MM.1S (cell line): ENCODE measurements at regions not wholly inside any gene's neighbourhood (a gene's known extent, or its start where the extent isn't known, plus 50 kb on each side); places are given as distances from the start of the nearest gene placed in this dataset.

Experiments
- EZH2 ChIP-seq: fragments of 300-600 bp; sonication (generic); optimal IDR thresholded peaks from 2 replicates; pipeline ENCODE3; 2017; ENCODE audit warnings: low read depth, mild to moderate bottlenecking, antibody characterized with exemption, low read length, mixed read lengths
- TF ChIP-seq, protein P1 (sequence below): fragments of 300-600 bp; sonication (generic); IDR thresholded peaks from 2 replicates; pipeline ENCODE4 v1.5.1; 2016; ENCODE audit warnings: antibody characterized with exemption, low read length, mixed read lengths

DNA sequence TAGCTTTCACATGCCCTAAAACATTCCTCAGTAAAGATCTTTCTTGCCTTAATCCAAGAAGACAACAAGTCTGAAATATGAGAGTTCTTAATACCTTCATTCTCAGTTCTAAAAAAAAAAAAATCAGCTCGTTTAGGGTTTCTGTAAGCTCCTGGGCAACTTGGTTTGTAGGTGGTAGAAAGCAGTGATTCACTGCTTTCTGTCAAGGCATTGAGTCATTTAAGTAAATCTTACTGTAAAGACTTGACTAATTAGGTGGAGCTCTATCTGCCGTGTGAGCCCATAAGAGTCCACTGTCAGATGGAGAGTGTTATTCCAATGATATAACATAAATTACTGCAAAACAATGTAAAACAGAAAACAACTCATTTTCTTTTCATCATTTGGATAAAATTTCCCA, 56.1 kb upstream of the MAST4 start:
- TF ChIP-seq EZH2, result no peak
- TF ChIP-seq, protein P1, sequence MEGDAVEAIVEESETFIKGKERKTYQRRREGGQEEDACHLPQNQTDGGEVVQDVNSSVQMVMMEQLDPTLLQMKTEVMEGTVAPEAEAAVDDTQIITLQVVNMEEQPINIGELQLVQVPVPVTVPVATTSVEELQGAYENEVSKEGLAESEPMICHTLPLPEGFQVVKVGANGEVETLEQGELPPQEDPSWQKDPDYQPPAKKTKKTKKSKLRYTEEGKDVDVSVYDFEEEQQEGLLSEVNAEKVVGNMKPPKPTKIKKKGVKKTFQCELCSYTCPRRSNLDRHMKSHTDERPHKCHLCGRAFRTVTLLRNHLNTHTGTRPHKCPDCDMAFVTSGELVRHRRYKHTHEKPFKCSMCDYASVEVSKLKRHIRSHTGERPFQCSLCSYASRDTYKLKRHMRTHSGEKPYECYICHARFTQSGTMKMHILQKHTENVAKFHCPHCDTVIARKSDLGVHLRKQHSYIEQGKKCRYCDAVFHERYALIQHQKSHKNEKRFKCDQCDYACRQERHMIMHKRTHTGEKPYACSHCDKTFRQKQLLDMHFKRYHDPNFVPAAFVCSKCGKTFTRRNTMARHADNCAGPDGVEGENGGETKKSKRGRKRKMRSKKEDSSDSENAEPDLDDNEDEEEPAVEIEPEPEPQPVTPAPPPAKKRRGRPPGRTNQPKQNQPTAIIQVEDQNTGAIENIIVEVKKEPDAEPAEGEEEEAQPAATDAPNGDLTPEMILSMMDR, result no peak
